Endothelial cell of umbilical vein (primary cell): ENCODE measurements at regions not wholly inside any gene's neighbourhood (a gene's known extent, or its start where the extent isn't known, plus 50 kb on each side); places are given as distances from the start of the nearest gene placed in this dataset.

Experiments
- BruUV-seq: library from RNA; stranded (reverse); fragments of 400-500 nt; replicated peaks from 2 replicates; lab custom pipeline; 2021; lab: Mats Ljungman, UMichigan
- CTCF ChIA-PET: fragments of 300-600, 350-600 bp; sonication (Branson Sonifier 250); formaldehyde crosslinking; loops from one replicate; lab custom pipeline; 2021; ENCODE audit warnings: antibody characterized with exemption, inconsistent platforms; lab: Charles Lee
- POLR2A ChIA-PET: fragments of 300-600, 350-600 bp; sonication (Branson Sonifier 250); formaldehyde crosslinking; loops from one replicate; lab custom pipeline; 2021; ENCODE audit warnings: antibody characterized with exemption, inconsistent platforms; lab: Charles Lee
- DNase-seq: peaks from one replicate; pipeline ENCODE4 v3.0.0-alpha.2; 2011; ENCODE audit warnings: low read depth, low spot score
- FAIRE-seq: peaks from 2 replicates; lab custom pipeline; 2011; peaks lifted over from hg19 to GRCh38; lab: Jason Lieb, UNC
- H2AFZ ChIP-seq: 2 replicates; pipeline ENCODE4 v1.6.0; 2012; ENCODE audit warnings: low read depth, low read length, control low read depth, inconsistent platforms
- H3K27ac ChIP-seq: 2 replicates; pipeline ENCODE4 v1.5.1; 2011; ENCODE audit warnings: low read depth, mild to moderate bottlenecking, control low read depth, low read length, moderate library complexity; ENCODE audit not compliant: insufficient read depth
- H3K27me3 ChIP-seq, 2 experiments: 2 replicates each; pipeline versions ENCODE4 v1.6.0 to v1.6.1; 2011; ENCODE audit warnings: low read length in 2 of 2, mixed read lengths in 1 of 2; ENCODE audit not compliant: control insufficient read depth in 2 of 2, insufficient read depth in 2 of 2
- H3K36me3 ChIP-seq, 2 experiments: 2 replicates in 1 of 2; 3 replicates in 1 of 2; pipeline ENCODE4 v1.5.1; 2011; ENCODE audit warnings: low read length in 2 of 2, mild to moderate bottlenecking in 1 of 2, moderate library complexity in 1 of 2; ENCODE audit not compliant: control insufficient read depth in 2 of 2, insufficient read depth in 2 of 2; ENCODE audit errors: extremely low read depth in 1 of 2
- H3K4me1 ChIP-seq: 3 replicates; pipeline ENCODE4 v1.5.1; 2011; ENCODE audit warnings: mild to moderate bottlenecking, low read length; ENCODE audit not compliant: control insufficient read depth, insufficient read depth; ENCODE audit errors: extremely low read depth
- H3K4me2 ChIP-seq: 2 replicates; pipeline ENCODE4 v1.6.1; 2011; ENCODE audit warnings: low read length, control low read depth, mixed read lengths; ENCODE audit not compliant: insufficient read depth
- H3K4me3 ChIP-seq, 3 experiments: fragments of 200-600 bp in 1 of 3; sonication (generic), shearing (Covaris generic) in 1 of 3; replicated peaks in 1 of 3; 2 replicates each; pipeline ENCODE4 v1.5.1; 2011 to 2016; ENCODE audit warnings: control low read depth in 3 of 3, low read length in 3 of 3, mild to moderate bottlenecking in 2 of 3, inconsistent platforms in 1 of 3, low read depth in 1 of 3, moderate library complexity in 1 of 3; ENCODE audit not compliant: insufficient read depth in 1 of 3
- H3K79me2 ChIP-seq: 2 replicates; pipeline ENCODE4 v1.6.0; 2012; ENCODE audit warnings: low read length, inconsistent platforms; ENCODE audit not compliant: control insufficient read depth, insufficient read depth
- H3K9ac ChIP-seq: replicated peaks from 2 replicates; pipeline ENCODE3; 2011; ENCODE audit warnings: low read length, control low read depth; ENCODE audit not compliant: insufficient read depth; ENCODE audit errors: extremely low read depth
- H3K9me1 ChIP-seq: replicated peaks from 3 replicates; pipeline ENCODE4 v1.6.0; 2011; ENCODE audit warnings: mild to moderate bottlenecking, low read length; ENCODE audit not compliant: control insufficient read depth, insufficient read depth; ENCODE audit errors: extremely low read depth
- H3K9me3 ChIP-seq: replicated peaks from 2 replicates; pipeline ENCODE4 v1.5.1; 2012; ENCODE audit warnings: low read length, inconsistent platforms; ENCODE audit not compliant: control insufficient read depth, insufficient read depth
- H4K20me1 ChIP-seq: replicated peaks from 2 replicates; pipeline ENCODE3; 2011; ENCODE audit warnings: mild to moderate bottlenecking, low read length; ENCODE audit not compliant: control insufficient read depth, insufficient read depth; ENCODE audit errors: extremely low read depth
- EZH2 ChIP-seq: IDR thresholded peaks from 2 replicates; pipeline ENCODE4 v1.6.1; 2012; ENCODE audit warnings: borderline replicate concordance, low read depth, mild to moderate bottlenecking, moderate library complexity, low read length, inconsistent platforms; ENCODE audit not compliant: severe bottlenecking
- FOS ChIP-seq: IDR thresholded peaks from 2 replicates; pipeline ENCODE4 v1.6.1; 2011; ENCODE audit warnings: mild to moderate bottlenecking, low read length, moderate library complexity, borderline replicate concordance; ENCODE audit not compliant: insufficient read depth
- GATA2 ChIP-seq: IDR thresholded peaks from 2 replicates; pipeline ENCODE4 v1.7.0; 2011; ENCODE audit warnings: low read depth, mild to moderate bottlenecking, moderate library complexity, mixed read lengths, low read length; ENCODE audit not compliant: insufficient read length, insufficient read depth
- JUN ChIP-seq: IDR thresholded peaks from 2 replicates; pipeline ENCODE4 v1.6.1; 2011; ENCODE audit warnings: borderline replicate concordance, low read depth; ENCODE audit not compliant: insufficient read length, insufficient read depth
- MYC ChIP-seq: IDR thresholded peaks from one replicate; pipeline ENCODE4 v1.6.1; 2011; ENCODE audit warnings: mild to moderate bottlenecking, low read depth, low read length
- POLR2A ChIP-seq: IDR thresholded peaks from 2 replicates; pipeline ENCODE4 v1.6.1; 2012; ENCODE audit warnings: low read depth, mild to moderate bottlenecking, control low read depth, low read length
- POLR2AphosphoS5 ChIP-seq: IDR thresholded peaks from 2 replicates; pipeline ENCODE4 v1.6.1; 2012; ENCODE audit warnings: low read depth, mild to moderate bottlenecking, control low read depth, low read length, moderate library complexity; ENCODE audit not compliant: insufficient read depth
- dilution Hi-C: fragments of 300-500 bp; cut with MboI; formaldehyde crosslinking; loops from one replicate; pipeline ENCODE4 v1.15.0; 2019; ENCODE audit warnings: low sequenced_read_pairs; ENCODE audit not compliant: extremely low pct_ligation_motif_present
- intact Hi-C: fragments of 100-400 bp; cut with micrococcal nuclease; formaldehyde crosslinking; loops from one replicate; pipeline ENCODE4 v1.10.0; 2022
- TF ChIP-seq, protein P1 (sequence below), 2 donors: IDR thresholded peaks; 1 replicate in 1 of 2; 2 replicates in 1 of 2; pipeline ENCODE4 v1.5.1; 2011; ENCODE audit warnings: low read length in 2 of 2, mild to moderate bottlenecking in 2 of 2, moderate library complexity in 2 of 2, control low read depth in 1 of 2, inconsistent platforms in 1 of 2, low read depth in 1 of 2; ENCODE audit not compliant: insufficient read depth in 1 of 2; ENCODE audit errors: extremely low read depth in 1 of 2
- TF ChIP-seq, protein P2 (sequence below): IDR thresholded peaks from 2 replicates; pipeline ENCODE4 v1.6.1; 2011; ENCODE audit not compliant: insufficient read depth, insufficient read length

DNA sequence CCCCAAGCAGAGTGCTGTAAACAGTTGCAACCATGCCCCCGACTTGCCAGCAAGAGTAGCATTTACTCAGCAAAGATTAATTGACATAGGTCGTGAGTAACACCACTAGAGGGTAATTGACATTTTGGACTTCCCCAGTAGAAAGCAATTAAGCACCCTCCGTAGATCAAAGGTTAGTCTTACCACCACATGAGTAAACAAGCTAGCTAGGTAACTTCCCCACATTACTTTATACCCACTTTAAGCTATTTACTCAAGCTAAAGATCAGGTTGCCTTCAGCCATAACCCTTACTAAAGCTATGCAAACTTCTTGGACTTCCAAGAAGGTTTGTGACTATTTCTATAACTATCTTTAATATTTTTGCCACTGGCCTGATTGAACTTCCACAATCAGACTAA, 1072.7 kb downstream of the OTOL1 start:
- Histone ChIP-seq H3K27ac (no peak overlapping the region), H4K20me1 (no peaks in the 10 kb centered on the region), H3K4me3 (no peak overlapping the region), H3K27me3 (no peaks in the 10 kb centered on the region), H3K79me2 (no peaks in the 10 kb centered on the region), H3K4me2 (no peak overlapping the region), H3K9me3 (peaks cover 2% of the 10 kb centered on the region), H3K9me1 (no peaks in the 10 kb centered on the region), H2AFZ (no peak overlapping the region), H3K9ac (no peak overlapping the region), H3K4me1 (no peaks in the 10 kb centered on the region), H3K36me3 (no peaks in the 10 kb centered on the region)
- FAIRE-seq (no peak), DNase-seq (no peak)
- ChIA-PET POLR2A (no interaction called here), CTCF (no interaction called here)
- intact Hi-C loops, result no loop called here
- dilution Hi-C loops, result no loop called here
- TF ChIP-seq JUN (no peak), EZH2 (no peak), FOS (no peak), POLR2AphosphoS5 (no peak), POLR2A (no peak), GATA2 (no peak), MYC (no peak)
- TF ChIP-seq, protein P1, sequence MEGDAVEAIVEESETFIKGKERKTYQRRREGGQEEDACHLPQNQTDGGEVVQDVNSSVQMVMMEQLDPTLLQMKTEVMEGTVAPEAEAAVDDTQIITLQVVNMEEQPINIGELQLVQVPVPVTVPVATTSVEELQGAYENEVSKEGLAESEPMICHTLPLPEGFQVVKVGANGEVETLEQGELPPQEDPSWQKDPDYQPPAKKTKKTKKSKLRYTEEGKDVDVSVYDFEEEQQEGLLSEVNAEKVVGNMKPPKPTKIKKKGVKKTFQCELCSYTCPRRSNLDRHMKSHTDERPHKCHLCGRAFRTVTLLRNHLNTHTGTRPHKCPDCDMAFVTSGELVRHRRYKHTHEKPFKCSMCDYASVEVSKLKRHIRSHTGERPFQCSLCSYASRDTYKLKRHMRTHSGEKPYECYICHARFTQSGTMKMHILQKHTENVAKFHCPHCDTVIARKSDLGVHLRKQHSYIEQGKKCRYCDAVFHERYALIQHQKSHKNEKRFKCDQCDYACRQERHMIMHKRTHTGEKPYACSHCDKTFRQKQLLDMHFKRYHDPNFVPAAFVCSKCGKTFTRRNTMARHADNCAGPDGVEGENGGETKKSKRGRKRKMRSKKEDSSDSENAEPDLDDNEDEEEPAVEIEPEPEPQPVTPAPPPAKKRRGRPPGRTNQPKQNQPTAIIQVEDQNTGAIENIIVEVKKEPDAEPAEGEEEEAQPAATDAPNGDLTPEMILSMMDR (IDR thresholded peaks at IDR 0.05; ENCODE audit: extremely low read depth in 1 of 2, insufficient read depth in 1 of 2, low read depth in 1 of 2, low read length in 2 of 2), result no peak
- TF ChIP-seq, protein P2, sequence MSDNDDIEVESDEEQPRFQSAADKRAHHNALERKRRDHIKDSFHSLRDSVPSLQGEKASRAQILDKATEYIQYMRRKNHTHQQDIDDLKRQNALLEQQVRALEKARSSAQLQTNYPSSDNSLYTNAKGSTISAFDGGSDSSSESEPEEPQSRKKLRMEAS, result no peak
- BruUV-seq, result no TSS peak
